Stimulated activated CD4-positive, alpha-beta T cell treated with anti-CD3 and anti-CD28 coated beads, Interleukin-4, amount 100 ng/mL, for 4 hours (primary cell): ENCODE measurements at regions not wholly inside any gene's neighbourhood (a gene's known extent, or its start where the extent isn't known, plus 50 kb on each side); places are given as distances from the start of the nearest gene placed in this dataset.
A peak's percentile ranks its signal among the peaks of the same experiment; 100 is the strongest.
"Not testable (repeated sequence)": the region's sequence is repeated elsewhere in the genome, so short reads cannot be mapped to it uniquely, and the experiment has no call there.

Experiments
- DNase-seq, 2 experiments: peaks; one replicate each; pipeline ENCODE4 v3.0.0-alpha.2; 2020

DNA sequence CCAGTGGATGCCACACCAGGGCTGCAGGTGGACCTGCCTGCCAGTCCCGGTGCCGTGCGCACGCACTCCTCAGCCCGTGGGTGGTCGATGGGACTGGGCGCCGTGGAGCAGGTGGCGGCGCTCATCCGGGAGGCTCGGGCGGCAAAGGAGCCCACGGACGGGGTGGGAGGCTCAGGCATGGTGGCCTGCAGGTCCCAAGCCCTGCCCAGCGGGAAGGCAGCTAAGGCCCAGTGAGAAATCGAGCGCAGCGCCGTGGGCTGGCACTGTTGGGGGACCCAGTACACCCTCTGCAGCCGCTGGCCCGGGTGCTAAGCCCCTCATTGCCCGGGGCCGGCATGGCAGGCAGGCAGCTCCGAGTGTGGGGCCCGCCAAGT, 1171.8 kb upstream of the B3GALT2 start:
- DNase-seq = no peak

DNA sequence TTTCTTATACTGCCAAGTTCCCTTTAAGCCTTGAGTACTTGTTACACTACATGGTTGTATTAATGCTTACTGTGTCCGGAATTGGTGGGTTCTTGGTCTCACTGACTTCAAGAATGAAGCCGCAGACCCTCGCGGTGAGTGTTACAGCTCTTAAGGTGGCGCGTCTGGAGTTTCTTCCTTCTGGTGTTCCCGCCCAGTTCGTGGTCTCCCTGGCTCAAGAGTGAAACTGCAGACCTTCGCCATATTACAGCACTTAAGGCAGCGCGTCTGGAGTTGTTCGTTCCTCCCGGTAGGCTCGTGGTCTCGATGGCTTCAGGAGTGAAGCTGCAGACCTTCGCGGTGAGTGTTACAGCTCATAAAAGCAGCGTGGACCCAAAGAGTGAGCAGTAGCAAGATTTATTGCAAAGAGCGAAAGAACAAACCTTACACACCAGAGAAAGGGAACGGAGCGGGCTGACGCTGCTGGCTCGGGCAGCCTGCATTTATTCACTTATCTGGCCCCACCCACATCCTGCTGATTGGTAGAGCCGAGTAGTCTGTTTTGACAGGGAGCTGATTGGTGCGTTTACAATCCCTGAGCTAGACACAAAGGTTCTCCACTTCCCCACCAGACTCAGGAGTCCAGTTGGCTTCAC, 1171.3 kb upstream of the B3GALT2 start:
- DNase-seq = not testable (repeated sequence)

DNA sequence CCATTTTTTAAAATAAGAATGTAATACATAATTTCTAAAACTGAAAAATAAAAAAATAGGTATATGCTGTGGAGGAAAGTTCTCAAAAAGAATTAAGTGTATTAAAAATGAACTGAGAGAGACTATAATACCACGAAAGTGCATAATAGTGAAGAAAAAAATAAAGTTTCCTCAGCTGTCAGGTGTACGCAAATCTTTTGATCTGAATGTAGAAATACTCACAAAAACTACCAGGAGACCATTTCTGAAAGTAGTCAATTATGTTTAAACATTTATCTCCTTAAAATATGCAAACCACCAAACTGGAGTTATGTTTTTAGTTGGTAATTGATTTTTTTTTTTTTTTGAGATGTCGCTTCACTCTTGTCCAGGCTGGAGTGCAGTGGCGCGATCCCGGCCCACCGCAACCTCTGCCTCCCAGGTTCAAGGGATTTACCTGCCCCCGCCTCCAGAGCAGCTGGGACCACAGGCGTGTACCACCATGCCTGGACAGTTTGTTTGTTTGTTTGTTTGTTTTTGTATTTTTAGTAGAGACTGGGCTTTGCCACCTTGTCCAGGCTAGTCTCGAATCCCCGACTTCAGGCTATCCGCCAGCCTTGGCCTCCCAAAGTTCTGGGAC, 1169.2 kb upstream of the B3GALT2 start:
- no peak for DNase-seq

DNA sequence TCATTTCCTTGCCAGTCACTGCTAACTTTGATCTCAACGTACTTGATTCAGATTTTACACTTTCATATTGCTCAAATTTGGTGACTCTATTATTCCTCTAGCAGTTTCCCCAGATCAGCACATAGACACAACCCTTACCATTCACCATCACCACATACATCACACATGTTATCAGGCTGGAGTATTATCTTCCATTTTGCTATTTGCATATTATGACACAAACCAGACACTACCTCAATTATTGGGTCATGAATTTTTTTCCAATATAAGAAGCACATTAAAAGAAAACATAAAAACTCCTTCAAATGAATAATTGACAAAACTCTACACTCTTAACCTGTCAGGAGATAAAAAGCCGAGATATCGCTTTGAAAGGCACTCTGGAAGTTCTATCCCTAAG, 1166.7 kb upstream of the B3GALT2 start:
- DNase-seq = no peak

DNA sequence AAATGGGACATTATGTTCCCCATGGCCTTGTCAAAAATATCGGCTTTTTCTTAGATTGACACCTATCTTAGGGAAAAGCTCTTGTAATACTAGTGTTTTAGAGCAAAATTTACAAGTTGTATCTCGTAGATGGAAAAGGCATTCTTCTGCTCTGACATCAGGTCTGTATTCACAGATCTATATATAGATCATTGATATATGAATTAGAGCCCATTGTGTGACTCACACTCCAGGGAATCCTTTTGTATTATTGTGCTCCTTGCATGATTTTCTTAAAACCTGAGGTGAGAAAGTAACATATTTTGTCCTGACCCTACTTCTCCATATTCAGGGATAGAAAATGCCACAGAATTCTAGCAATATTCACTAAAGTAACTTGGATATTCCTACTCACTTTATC, 1160.8 kb upstream of the B3GALT2 start:
- DNase-seq = no peak

DNA sequence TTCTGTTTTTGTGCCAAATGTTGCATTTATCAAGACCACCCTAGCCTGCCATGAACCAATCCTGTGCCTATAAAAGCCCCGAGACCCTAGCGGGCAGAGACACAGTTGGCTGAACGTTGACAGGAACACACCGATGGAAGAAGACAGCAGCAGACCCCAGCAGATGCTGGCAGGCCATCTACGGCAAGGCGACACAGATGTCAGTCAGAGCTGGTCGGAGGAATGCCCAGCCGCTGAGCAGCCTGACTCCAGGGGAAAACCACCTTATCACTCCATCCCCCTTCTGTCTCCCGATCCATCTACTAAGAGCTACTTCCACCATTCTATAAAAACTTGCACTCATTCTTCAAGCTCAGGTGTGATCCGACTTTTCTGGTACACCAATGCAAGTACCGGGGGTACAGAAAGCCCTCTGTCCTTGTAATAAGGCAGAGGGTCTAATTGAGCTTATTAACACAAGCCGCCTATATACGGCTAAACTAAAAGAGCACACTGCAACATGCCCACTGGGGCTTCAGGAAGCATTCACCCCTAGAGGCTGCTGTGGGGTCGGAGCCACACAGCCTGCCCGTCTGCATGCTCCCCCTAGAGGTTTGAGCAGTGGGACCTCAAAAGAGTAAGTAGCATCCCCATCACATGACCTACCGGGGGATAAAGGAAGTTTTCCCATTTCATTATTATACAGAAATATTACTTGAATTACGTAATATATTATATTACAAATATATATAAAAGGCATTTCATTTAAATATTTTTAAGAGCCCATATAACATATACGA, 1156.3 kb upstream of the B3GALT2 start:
- no peak for DNase-seq

DNA sequence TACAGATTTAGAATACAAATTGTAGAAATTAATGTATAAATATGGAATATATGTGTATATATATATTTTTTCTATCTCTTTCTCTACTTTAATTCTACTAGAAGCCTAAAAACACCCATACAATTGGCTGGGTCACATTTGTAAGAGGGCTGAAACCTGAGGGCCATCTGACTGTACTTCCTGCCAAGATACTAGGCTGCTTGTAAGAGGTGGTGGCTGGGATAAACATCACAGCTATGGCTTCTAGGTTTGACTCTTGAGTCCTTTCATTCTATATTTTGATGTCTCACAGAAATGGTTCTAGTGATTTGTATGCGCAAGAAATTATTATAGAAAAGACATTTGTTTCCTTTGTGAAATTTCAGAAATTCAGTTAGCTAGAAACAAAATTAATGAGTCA, 1155.2 kb upstream of the B3GALT2 start:
- no peak for DNase-seq

DNA sequence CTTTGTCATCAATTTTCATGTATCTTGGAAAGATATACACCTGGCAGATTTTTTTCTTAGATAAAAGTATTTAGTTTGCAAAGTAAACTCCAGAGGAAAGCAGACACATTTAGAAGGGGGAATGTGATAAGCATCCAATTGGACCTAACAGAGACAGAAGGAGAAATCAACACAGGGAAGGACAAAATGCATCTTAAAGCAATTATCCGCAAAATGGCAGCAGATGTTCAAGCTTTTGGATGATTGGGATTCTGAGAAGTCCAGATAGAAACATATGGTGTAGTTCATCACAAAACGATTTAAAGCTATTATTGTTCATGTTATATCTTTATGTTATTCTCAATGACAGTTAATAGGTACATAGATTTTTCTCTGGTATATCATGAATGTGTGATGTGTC, 1153.1 kb upstream of the B3GALT2 start:
- DNase-seq = no peak

DNA sequence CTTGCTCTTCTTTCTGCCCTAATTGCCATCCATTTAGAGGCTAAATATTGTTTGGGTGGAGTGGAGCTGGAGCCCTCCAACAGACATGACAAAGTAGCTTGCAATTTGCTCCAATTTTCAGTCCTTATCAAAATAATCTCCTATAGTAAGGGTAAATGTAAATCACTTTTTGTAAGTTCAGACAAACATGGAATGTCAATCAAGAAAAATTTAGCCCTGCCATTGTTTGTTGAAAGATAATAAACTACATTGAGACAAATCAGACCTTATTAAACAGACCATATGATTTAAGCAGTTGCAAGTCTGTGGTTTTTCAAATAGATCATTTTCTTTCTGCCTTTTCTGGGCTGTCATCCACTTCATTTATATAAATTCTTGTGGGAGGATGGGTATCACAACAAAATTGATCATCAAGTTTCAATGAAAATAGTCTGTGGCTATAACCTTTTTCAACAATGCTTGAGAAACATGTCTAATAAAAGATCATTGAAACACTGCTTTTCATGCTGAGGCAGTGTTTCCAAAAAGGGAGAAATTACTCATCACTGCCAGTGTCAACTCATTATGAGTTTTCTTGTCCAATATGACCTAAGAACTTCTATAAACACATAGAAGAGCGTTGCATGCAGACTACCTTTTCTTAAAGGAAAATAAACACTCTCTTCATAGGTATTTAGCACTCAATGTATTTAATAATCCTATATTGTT, 1152.0 kb upstream of the B3GALT2 start:
- no peak for DNase-seq

DNA sequence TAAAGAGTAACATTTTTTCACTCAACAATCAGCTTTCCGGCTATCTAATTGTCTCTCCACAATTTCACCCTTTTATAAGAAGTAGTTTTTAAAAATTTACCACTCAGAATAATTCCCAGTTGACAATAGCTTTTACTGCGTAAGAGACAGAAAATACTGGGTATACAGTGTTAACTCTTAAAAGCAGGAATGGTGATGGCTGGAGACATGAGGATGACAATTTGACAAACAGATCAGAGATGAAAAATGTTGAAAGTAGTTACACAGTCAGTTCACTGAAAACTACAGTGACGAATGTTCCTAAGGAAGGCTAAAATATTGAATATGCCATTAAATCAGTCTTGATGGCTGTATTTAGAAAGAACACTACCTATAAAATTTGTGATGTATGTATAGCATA, 1146.8 kb upstream of the B3GALT2 start:
- no peak for DNase-seq

DNA sequence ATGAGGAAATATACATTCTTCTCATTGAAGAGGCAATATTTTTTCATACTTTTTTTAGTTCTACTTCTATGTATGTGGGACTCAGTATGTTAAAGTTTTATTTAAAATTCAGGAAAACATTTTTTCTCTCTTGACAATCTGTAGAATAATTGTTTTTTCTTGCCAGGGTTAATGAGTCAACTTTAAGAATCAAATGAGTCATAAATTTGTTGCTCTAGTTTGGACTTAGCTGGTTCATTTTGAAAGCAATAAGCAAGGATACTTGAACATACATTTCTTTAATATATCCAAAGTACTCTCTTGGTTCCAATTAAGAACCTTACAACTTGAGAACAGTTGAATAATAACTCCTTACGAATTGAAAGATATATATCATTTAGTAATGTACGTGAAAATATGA, 1145.3 kb upstream of the B3GALT2 start:
- DNase-seq = no peak

DNA sequence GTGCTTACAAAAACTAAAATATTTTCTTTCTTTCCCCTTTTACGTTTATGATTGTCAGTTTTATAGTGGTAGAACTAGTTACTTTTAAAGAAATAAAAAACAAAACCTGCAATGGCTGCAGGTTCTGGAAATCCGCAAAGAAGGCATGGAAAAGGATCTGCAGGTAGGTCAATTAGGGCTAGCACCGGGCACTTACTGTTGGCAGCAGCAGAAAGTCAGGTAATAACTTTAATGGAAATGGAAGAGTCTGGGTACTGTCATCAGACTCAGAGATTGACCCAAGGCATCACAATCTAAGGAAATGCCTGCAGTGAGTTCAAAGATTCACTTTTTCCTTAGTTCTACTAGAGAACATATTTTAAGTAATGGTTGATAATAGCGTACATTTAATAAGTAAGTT, 1136.3 kb upstream of the B3GALT2 start:
- no peak for DNase-seq

DNA sequence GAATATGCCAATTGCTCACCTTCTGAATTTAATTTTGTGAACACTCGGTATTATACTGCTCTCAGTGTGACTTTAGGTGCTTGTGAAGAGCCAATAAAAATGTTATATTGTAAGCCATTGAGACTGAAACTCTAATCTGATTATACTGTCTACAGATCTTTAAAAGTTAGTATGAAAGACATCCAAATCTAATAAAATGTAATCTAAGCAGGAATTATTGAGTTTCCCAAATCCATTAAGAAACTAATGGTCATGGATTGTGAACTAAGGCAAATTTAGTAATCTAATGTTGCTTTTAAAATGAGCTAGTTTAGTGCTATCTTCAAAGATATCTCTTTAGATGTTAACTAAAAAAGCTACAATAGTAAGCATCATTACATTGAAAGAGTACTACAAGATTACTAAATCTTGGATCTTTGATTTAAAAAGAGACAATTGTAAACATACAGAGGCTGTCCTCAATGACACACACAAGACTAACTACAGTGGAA, 1132.4 kb upstream of the B3GALT2 start:
- DNase-seq = no peak

DNA sequence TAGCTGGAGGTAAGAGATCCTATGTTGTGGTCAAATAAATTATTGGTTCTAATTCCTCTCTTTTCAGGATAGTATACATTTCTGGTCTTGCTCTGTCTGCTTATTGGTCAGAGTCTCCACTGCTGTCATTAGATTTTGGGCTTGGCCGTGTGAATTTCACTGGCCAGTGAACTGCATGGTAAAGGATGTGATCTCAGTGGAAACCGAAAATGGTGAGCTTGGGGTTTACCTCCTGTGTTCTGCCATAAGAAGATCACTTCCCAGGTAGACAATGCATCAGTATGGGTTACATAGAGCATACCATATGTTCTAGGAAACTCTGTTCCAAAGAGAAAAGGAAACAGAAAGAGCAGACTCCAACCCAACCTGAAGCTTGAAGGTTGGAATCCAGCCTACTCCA, 1123.3 kb upstream of the B3GALT2 start:
- no peak for DNase-seq

DNA sequence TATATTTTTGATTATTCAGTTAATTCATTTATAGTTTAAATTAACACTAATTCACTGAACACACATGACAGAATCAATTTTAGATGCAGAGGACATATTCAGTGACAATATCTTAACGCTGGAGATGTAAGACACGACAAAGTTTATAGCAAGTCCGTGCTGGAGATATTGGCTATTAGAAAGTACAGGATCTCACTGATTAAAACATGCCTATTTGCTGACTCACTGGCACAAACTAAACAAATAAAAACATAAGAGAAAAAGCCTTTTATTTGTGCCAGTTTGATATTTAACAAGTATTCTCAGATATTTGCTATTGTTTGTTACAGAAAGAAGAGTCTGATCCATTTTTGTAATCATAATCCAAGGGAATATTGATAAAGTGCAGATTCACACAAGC, 1122.9 kb upstream of the B3GALT2 start:
- DNase-seq = no peak

DNA sequence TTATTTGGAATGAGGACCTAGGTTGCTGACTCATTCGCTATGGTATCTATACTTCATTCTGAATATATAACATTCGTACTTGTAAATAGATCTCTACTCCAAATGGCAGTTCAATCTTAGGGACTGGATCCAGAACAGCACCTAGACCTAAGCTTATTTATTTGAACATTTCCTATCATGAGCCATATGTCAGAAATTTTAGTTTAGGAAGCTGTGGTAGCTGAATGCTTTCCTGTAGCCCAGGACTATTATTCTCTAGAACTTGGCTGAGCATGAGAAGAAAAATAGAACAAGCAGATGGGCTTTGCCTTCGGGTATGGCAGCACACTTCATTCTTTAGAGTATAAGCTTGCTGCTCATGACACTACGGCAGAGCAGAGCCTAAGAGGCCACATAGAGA, 1114.4 kb upstream of the B3GALT2 start:
- DNase-seq = no peak

DNA sequence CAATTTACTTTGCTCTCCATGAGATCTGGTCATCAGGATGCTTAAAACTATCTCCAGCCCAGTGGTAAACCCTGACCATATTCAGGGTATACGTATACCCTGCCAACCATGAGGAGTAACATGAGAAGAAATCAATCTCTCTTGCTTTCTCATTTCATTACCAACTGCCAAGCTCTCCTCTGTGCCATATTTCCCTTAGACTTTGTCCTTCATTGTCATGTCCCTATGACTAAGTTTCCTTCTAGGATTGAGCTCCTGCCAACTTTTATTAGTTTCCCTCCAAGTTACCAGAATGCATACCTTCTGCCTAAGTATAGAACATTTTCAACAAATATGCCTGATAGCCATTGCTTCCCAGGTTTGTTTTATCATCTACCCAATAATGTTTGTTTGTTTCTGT, 1113.9 kb upstream of the B3GALT2 start:
- DNase-seq = no peak

DNA sequence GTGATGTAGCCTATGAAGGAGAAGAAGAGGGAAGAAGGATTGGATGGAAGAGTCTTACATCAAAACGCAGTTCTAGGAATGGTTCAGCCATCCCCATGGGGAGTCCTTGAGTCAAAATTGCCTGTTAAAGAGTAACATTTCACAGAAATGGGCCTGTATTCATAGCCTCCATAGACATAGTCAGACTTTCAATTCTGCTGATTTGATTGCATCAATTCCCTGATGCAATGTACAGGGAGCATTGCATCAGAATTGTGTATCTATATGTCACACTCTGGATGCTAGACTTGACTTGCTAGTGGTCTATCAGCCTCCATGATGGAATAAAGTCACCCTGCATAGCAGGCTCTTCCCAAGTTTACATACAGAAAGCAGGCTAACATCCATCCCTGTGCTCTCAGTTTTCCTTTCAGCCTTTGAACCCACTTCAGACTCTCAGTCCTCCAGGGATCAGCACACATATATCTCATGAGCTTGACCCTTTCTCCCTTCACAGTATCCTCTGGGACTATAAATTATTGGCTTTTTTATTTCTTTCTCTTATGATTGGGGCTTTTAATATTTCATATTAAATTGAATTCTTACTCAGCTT, 1111.7 kb upstream of the B3GALT2 start:
- no peak for DNase-seq

DNA sequence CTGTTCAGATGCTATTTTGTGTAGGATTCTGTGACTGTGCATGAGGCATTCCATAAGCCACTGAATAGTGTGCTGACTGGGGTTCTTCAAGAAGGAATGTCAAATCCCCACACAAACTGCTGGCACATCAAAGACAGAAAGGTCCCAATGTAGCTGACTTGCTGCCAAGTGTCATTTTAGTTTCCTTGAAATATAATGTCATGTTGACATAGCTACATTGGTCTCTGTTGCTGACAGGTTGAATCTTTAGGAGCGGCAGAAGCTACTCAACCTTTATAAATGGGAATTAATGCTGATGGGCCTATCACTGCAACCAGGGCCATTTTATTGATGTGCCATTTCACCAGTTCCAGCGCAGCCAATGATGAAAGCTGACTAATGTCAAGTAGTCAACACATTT, 1110.7 kb upstream of the B3GALT2 start:
- no peak for DNase-seq

DNA sequence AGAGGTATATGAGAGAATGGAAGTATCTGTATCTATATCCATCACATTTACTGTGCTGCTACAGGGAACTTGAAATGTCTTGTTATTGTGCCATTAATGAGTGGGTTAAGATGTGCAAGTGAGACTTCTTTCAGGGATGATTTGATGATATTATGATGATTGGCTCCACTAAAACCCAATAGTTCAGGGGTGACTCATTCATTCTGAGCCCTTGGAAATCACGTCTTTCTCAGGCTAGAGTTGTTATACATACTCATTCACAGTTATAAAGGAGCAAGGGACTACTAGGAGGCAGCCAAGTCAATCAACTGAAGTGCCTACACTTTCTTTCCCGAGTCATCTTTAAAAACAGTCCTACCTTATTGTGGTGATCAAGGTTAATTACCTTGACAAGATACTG, 1109.8 kb upstream of the B3GALT2 start:
- no peak for DNase-seq

DNA sequence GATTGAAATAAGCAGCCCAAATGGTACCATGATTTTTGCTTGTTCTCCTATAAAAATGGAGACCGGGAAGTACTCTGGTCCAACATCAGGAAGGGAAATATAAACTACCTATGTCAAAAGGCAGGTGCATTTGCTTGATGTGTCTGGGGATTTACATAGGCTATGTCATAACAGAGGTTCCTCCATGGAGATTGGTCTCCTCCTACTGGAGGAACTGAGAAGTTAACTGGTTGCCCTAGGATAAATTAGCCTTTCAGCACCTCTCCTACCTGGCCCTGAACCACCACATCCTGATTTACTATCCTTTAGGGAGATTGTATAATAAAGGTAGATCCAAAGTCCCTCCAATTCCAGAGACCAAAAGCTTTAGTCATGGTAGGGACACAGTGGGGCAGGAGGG, 1109.3 kb upstream of the B3GALT2 start:
- DNase-seq = peak in 1 of 2 experiments; percentile 12

DNA sequence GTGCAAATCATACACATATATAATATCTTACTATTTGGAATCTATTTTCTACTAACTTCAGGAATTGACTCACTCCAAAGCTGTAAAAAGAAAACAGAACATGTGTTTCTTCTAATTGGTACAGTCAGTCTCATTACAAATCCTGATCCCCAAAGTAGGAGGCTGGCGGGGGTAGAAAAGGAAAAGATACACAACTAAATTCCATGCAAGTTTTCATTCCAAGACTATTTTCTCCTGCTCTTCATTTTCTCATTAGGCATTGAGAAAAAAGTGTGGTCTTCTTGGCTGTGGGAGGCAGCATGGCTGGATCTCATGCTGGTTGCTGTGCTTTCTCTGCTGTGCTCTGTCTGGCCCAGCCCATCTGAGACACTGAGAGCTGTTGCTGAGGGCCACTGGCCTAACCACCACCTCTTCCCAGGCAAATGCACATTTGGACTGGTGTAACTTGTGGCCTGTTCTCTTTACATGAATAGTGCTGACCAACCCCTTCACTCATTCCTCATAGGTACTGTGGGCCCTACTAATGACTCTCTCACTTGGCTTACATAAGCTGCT, 1107.5 kb upstream of the B3GALT2 start:
- DNase-seq = no peak

DNA sequence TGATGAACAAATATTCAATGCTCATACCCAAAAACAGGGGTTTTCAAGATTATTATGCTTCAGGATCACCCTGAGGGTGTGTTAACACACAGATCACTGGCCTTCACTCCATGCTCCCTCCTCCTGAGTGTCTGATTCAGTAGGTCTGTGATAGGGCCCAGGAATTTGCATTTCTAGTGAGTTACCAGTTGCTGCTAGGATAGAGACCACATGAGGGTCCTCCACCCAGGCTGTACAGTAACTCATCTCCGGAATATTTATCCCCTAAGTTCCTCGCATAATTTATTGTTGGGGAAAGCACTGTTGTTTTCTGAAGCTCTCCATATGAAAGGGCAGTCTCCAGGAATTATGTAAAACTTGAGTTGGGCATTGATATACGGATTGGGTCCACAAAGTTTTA, 1106.6 kb upstream of the B3GALT2 start:
- DNase-seq = no peak
